Stromal cell of bone marrow (primary cell): ENCODE measurements at regions not wholly inside any gene's neighbourhood (a gene's known extent, or its start where the extent isn't known, plus 50 kb on each side); places are given as distances from the start of the nearest gene placed in this dataset.

Experiments
- DNase-seq: peaks from one replicate; pipeline ENCODE4 v3.0.0-alpha.2; 2012; ENCODE audit warnings: low read depth

GRCh38 chr22:47811971-47812370 is 1049.5 kb downstream of the TBC1D22A start:
- DNase-seq, result no peak

- no peak for DNase-seq
Observed at GRCh38 chr22:47810505-47811500, 1048.4 kb downstream of the TBC1D22A start.

DNA sequence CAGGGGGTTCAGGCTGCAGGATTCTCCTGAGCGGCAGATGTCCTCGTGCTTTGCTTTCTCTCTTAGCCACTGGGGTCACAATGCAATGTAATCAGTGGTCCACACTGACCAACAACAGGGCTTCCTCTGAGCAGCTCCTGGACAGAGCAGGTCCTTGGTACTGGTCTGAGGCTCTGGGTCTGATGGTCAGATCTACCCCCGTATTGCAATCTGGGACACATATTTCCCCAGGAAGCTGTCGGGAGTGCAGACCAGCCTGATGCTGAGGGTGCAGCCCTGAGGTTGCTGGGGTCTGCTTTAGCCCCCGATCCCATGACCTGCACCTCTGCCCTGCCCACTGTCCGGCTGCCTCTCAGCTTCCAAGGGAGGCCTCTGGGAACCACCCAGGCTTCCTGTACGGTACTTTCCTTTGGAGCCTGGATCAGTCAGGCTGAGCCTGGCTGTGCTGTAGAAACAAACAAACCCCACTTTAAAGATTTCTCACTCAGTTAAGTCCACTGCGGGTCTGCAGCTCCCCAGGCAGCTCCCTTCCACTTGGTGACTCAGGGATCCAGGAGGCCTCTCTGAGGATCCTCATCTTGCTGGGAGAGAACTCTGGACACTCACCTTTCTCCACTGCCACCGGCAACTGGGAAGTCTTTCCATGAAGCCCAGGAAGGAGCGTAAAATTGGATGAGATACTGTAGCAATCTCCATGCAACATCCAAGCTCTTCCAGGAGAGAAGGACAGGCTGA is 1046.6 kb downstream of the TBC1D22A start:
- DNase-seq, result no peak

DNA sequence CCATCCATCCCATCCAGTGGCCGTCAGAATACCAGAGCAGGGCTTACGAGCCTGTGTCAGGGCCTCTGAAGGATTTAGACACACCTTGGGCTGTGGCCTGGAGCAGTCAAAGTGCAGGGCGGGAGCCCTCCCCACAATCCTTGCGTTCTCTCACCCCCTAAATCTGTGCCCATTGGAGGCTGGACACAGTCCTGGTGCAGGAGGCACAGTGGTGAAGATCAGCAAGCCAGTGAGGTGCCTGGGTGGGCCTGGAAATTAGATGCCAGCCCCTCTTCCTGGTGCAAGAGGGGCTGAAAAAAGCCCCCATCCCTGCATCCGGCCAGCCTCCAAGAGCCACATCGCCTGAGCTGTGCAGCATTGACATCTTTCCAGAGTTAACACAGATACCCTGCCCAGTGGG is 1045.8 kb downstream of the TBC1D22A start:
- no peak for DNase-seq

DNA sequence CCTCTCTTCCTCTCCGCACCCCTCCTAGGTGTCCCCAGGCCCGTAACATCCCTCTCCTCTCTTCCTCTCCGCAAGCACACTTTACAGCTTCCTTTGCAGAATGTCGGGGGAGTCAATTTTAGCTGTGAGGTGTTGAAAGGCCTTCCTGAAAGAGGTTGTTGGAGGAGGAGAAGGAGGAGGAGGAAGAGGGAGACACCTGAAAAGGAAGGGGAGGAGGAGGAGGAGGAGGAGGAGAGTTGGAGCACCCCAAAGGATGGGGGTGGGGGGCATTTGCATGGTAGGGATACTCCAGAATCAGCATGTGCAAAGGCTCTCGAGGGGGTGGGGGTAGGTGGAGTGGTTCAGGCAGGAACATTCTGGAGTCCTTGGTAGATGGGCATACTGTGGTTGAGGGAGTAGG is 1045.1 kb downstream of the TBC1D22A start:
- no peak for DNase-seq

- DNase-seq, result no peak
Observed at GRCh38 chr22:47806894-47807293, 1044.4 kb downstream of the TBC1D22A start.

GRCh38 chr22:47805394-47805935 is 1043.0 kb downstream of the TBC1D22A start:
- DNase-seq, result no peak

DNA sequence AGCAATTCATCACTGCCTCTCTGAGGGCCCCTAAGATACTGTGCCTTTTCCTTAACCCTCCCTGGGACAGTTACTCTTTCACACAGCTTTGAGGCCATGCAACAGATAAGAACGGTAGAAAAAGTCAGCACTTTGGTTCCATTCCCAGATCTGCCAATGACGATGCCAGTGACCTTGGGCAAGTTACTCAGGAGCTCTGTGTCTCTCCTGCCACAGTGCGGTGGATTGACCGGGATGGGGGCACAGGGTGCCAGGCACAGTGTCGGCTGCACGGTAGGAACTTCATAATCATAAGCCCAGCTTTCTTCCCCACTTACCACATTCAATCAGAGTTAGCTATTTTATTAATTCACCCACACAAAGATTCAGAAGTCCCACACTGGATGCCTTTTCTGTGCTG is 1041.8 kb downstream of the TBC1D22A start:
- DNase-seq, result no peak

- no peak for DNase-seq
Observed at GRCh38 chr22:47802421-47802820, 1040.0 kb downstream of the TBC1D22A start.

GRCh38 chr22:47801541-47802245 is 1039.2 kb downstream of the TBC1D22A start:
- DNase-seq, result no peak

GRCh38 chr22:47798229-47798628 is 1035.8 kb downstream of the TBC1D22A start:
- DNase-seq, result no peak

- no peak for DNase-seq
Observed at GRCh38 chr22:47797342-47797945, 1035.0 kb downstream of the TBC1D22A start.

GRCh38 chr22:47796128-47796908 is 1033.9 kb downstream of the TBC1D22A start:
- no peak for DNase-seq

DNA sequence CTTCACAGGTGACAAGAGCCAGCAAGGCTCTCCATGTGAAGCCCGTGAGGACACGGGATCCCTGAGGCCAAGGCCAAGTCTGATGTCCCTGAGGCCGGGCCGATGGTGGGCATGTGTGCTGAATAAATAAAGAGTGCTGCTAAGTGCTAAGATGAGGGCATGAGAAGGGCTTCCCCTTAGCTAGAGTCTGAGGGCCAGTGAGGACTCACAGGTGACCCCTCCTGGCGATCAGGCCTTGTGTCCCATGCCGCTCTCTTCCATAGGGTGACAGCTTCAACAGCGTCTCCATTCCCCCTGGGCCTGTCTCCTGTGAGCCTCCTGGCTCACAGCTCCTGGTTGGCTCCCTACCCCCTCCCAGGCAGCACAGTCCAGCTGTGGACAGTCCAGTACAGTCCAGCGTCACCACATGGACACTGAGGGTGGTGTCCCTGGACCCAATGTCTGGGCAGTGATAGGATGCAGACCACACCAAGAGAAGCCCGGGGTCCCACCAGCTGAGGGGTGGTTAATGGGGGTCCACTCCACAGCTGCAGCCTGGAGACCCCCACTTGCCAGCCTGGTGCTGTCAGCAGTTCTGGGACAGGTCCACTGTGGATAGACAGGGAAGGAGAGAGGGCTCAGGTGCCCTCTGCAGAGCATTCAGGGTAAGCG is 1033.2 kb downstream of the TBC1D22A start:
- DNase-seq, result no peak

DNA sequence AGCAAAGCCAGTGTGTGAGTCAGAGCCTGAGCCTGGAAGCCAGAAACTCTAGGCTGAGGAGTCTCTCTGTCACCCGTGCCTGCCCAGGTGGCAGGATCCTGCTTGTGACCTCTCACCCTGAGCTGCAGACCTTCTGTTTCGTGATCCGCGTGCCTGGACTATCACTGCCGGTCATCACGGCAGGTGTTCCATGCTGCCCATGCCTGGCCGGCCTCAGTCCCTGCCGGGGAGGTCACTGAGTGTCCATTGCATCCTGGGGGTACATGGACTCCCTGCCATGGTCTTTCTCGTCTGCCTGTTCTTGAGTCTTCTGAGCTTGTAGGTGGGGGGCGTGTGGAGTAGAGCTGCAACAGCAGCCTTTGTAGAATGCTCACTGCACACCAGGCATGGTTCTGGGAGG is 1032.4 kb downstream of the TBC1D22A start:
- no peak for DNase-seq

DNA sequence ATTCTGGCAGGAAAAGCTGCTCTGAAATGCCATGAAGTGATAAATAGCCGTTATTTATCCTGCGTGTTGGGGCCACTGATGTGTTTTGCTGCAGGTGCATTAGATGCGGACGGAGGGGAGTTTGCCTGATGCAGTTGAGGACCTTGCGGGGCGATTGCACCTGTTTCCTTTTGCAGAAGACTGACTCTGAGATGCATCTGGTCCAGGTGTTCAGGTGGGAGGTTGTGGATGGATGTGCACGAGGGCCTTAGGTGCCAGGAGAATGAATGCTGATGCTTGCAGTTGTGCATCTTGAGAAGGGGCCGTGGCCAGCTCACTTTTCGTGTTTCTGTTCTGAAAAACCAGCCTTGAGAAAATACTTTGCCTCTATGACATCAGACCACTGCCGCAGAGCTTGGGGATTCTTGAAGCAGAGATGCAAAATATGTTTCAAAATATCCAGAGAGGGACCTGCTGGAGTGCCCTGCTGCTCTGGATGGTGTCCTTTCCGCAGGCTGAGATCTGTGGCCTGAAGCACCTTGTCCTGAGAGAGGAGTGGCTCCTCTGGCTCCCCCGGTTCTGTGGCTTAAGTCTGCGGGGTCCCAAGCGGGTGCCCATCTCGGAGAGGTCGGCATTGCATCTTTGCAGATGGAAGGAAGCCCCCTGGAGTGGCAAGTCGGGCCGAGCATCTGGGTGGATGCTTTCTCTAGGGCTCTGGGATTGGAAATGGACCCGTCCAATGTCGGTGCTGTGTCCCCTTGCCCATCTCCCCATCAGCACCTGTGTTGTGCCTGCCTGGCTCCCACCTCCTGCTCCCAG is 1031.1 kb downstream of the TBC1D22A start:
- no peak for DNase-seq

DNA sequence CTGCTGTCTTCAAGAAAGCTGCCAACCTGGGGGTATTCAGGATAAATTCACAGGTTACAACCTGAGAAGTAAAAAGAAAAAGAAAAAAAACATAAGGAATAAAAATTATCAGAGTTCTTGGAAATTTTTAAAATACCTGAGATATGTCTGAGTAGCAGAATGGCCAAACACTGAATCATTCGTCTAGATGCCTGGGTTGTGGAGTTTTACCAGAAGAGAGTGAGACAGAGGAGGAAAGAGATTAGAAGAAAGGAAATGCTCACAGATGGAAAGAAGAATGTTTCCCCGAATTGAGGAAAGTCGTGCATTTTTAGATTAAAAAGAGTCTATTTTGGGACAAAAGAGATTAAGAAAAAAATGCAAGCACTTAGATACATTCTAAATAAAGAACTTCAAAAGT is 1026.7 kb downstream of the TBC1D22A start:
- no peak for DNase-seq

- no peak for DNase-seq
Observed at GRCh38 chr22:47788461-47788860, 1026.0 kb downstream of the TBC1D22A start.

GRCh38 chr22:47787501-47788227 is 1025.2 kb downstream of the TBC1D22A start:
- no peak for DNase-seq
